H1 (cell line): ENCODE measurements at regions not wholly inside any gene's neighbourhood (a gene's known extent, or its start where the extent isn't known, plus 50 kb on each side); places are given as distances from the start of the nearest gene placed in this dataset.

ENCODE experiments used
- EGR1 ChIP-seq: IDR thresholded peaks from 2 replicates; pipeline ENCODE4 v1.6.1; 2011; ENCODE audit warnings: low read depth, low read length, borderline replicate concordance
- GABPA ChIP-seq: IDR thresholded peaks from 2 replicates; pipeline ENCODE4 v1.6.1; 2011; ENCODE audit warnings: mild to moderate bottlenecking, low read length, moderate library complexity, borderline replicate concordance; ENCODE audit not compliant: insufficient read depth
- MAX ChIP-seq: IDR thresholded peaks from 2 replicates; pipeline ENCODE4 v1.6.1; 2012; ENCODE audit warnings: inconsistent platforms
- NRF1 ChIP-seq: IDR thresholded peaks from 2 replicates; pipeline ENCODE4 v1.6.1; 2011; ENCODE audit warnings: mild to moderate bottlenecking, low read depth, low read length, improper control_type of control experiment
- PHF8 ChIP-seq: fragments of 200-600 bp; sonication (generic); conservative IDR thresholded peaks from 2 replicates; pipeline ENCODE4 v1.7.1; 2012; ENCODE audit warnings: low read depth, mild to moderate bottlenecking, inconsistent platforms, low read length, moderate library complexity
- RXRA ChIP-seq: IDR thresholded peaks from 2 replicates; pipeline ENCODE4 v1.6.1; 2011; ENCODE audit warnings: low read depth, mild to moderate bottlenecking, low read length, moderate library complexity; ENCODE audit not compliant: insufficient read depth
- SP4 ChIP-seq: IDR thresholded peaks from 2 replicates; pipeline ENCODE4 v1.6.1; 2012; ENCODE audit warnings: low read length, inconsistent platforms
- SUZ12 ChIP-seq: fragments of 200-600 bp; sonication (generic); IDR thresholded peaks from 2 replicates; pipeline ENCODE4 v1.6.1; 2012; ENCODE audit warnings: mild to moderate bottlenecking, inconsistent platforms, low read length, moderate library complexity, mixed read lengths

GRCh38 chr4:158420782-158421181 is 100.9 kb upstream of the RXFP1 start (continued):
- TF ChIP-seq SP4 = no peak
- TF ChIP-seq GABPA = no peak
- TF ChIP-seq MAX = no peak
- no peak for TF ChIP-seq PHF8
- TF ChIP-seq EGR1 = no peak
- no peak for TF ChIP-seq SUZ12
- no peak for TF ChIP-seq NRF1
- no peak for TF ChIP-seq RXRA
- TF ChIP-seq, all 59 proteins: peak for 0
